GM12878 (cell line): ENCODE measurements at regions not wholly inside any gene's neighbourhood (a gene's known extent, or its start where the extent isn't known, plus 50 kb on each side); places are given as distances from the start of the nearest gene placed in this dataset.

Experiments
- ATAC-seq: fragments of 200-7000 bp; cut with Tn5 transposase; 3 replicates; pipeline ENCODE4 v1.9.1; 2020; ENCODE audit warnings: mild to moderate bottlenecking, moderate library complexity
- BruUV-seq: library from RNA; stranded (reverse); fragments of 400-500 nt; replicated peaks from 2 replicates; lab custom pipeline; 2021; lab: Mats Ljungman, UMichigan
- CTCF ChIA-PET: fragments of 300-600 bp; sonication (Branson Sonifier 250); formaldehyde crosslinking; extraction: SDS; loops from one replicate; lab custom pipeline; 2021; ENCODE audit warnings: inconsistent platforms; lab: Yijun Ruan, JAX
- POLR2A ChIA-PET: fragments of 350-600 bp; formaldehyde crosslinking; extraction: SDS; loops from one replicate; lab custom pipeline; 2021; ENCODE audit warnings: inconsistent platforms; lab: Charles Lee
- RAD21 ChIA-PET: fragments of 300-600 bp; sonication (Branson Sonifier 250); formaldehyde crosslinking; loops from one replicate; lab custom pipeline; 2023; ENCODE audit warnings: antibody characterized with exemption; ENCODE audit not compliant: unreplicated experiment; lab: Charles Lee
- SMC1A ChIA-PET: fragments of 300-600 bp; sonication (Branson Sonifier 250); formaldehyde crosslinking; loops from one replicate; lab custom pipeline; 2023; ENCODE audit not compliant: unreplicated experiment, uncharacterized antibody; lab: Charles Lee
- DNase-seq: peaks from one replicate; pipeline ENCODE4 v3.0.0-alpha.2; 2011; ENCODE audit warnings: low read depth, low spot score
- FAIRE-seq: peaks from 3 replicates; lab custom pipeline; 2011; peaks lifted over from hg19 to GRCh38; lab: Jason Lieb, UNC
- H2AFZ ChIP-seq: 2 replicates; pipeline ENCODE4 v1.6.0; 2011; ENCODE audit warnings: low read depth, low read length, control low read depth; ENCODE audit not compliant: control insufficient read depth
- H3K27ac ChIP-seq: 2 replicates; pipeline ENCODE4 v1.5.1; 2011; ENCODE audit warnings: control low read depth; ENCODE audit not compliant: control insufficient read depth, insufficient read depth
- H3K27me3 ChIP-seq, 2 experiments: replicated peaks in 1 of 2; 2 replicates each; pipeline versions ENCODE4 v1.6.0 to v1.6.1; 2011; ENCODE audit warnings: low read length in 1 of 2; ENCODE audit not compliant: control insufficient read depth in 2 of 2, insufficient read depth in 2 of 2
- H3K36me3 ChIP-seq, 2 experiments: 2 replicates each; pipeline ENCODE4 v1.5.1; 2011; ENCODE audit warnings: low read length in 1 of 2; ENCODE audit not compliant: control insufficient read depth in 2 of 2, insufficient read depth in 2 of 2
- H3K4me1 ChIP-seq: 2 replicates; pipeline ENCODE4 v1.6.1; 2011; ENCODE audit warnings: mild to moderate bottlenecking, low read length, moderate library complexity, mixed read lengths; ENCODE audit not compliant: control insufficient read depth, insufficient read depth
- H3K4me2 ChIP-seq: 2 replicates; pipeline ENCODE4 v1.6.0; 2011; ENCODE audit warnings: control low read depth; ENCODE audit not compliant: control insufficient read depth, insufficient read depth
- H3K4me3 ChIP-seq: fragments of 200-600 bp; sonication (generic); 2 replicates; pipeline ENCODE4 v1.5.1; 2016
- H3K79me2 ChIP-seq: 2 replicates; pipeline ENCODE4 v1.6.0; 2011; ENCODE audit warnings: low read length; ENCODE audit not compliant: control insufficient read depth, insufficient read depth
- H3K9ac ChIP-seq: 2 replicates; pipeline ENCODE4 v1.8.0; 2011; ENCODE audit warnings: low read length, control low read depth, mixed read lengths; ENCODE audit not compliant: control insufficient read depth, insufficient read depth
- H3K9me3 ChIP-seq: replicated peaks from 3 replicates; pipeline ENCODE4 v1.5.1; 2011; ENCODE audit warnings: mild to moderate bottlenecking, low read length; ENCODE audit not compliant: control insufficient read depth, insufficient read depth
- H4K20me1 ChIP-seq: 2 replicates; pipeline ENCODE4 v1.6.0; 2011; ENCODE audit not compliant: control insufficient read depth, insufficient read depth
- BHLHE40 ChIP-seq, 2 experiments: fragments of 450-650 bp in 1 of 2; IDR thresholded peaks; 2 replicates each; pipeline ENCODE4 v1.6.1; 2011 to 2017; ENCODE audit warnings: low read depth in 2 of 2, borderline replicate concordance in 1 of 2, improper control_type of control experiment in 1 of 2, low read length in 1 of 2, mild to moderate bottlenecking in 1 of 2
- BRCA1 ChIP-seq: IDR thresholded peaks from 2 replicates; pipeline ENCODE4 v1.6.1; 2011; ENCODE audit warnings: low read depth, low read length, improper control_type of control experiment
- IKZF1 ChIP-seq: fragments of 450-650 bp; conservative IDR thresholded peaks from 2 replicates; pipeline ENCODE4 v1.6.1; 2017; ENCODE audit warnings: antibody characterized with exemption, mild to moderate bottlenecking
- SIX5 ChIP-seq: IDR thresholded peaks from 2 replicates; pipeline ENCODE4 v1.6.1; 2011; ENCODE audit warnings: mild to moderate bottlenecking, low read depth, low read length, moderate library complexity; ENCODE audit not compliant: severe bottlenecking
- TCF3 ChIP-seq: IDR thresholded peaks from 2 replicates; pipeline ENCODE4 v1.6.1; 2012; ENCODE audit warnings: low read depth, mild to moderate bottlenecking, low read length, borderline replicate concordance; ENCODE audit not compliant: insufficient read depth
- WGBS: methylation state at CpG from one replicate; pipeline ENCODE4 v1.1.6; 2016; ENCODE audit warnings: low lambda C conversion rate; ENCODE audit not compliant: insufficient replicate concordance, insufficient coverage; ENCODE audit errors: missing lambda C conversion rate; 5-methylcytosine and 5-hydroxymethylcytosine counted together
- in situ Hi-C: fragments of 300-500 bp; cut with MboI; formaldehyde crosslinking; loops from 9 replicates; pipeline ENCODE4 v1.14.3; 2018; ENCODE audit warnings: mixed read lengths
- intact Hi-C: fragments of 100-400 bp; cut with micrococcal nuclease; formaldehyde crosslinking; loops from one replicate; pipeline ENCODE4 v1.14.2; 2022; ENCODE audit not compliant: unreplicated experiment
- TF ChIP-seq, protein P1 (sequence below): fragments of 450-650 bp; IDR thresholded peaks from 2 replicates; pipeline ENCODE4 v1.6.1; 2017; ENCODE audit warnings: mild to moderate bottlenecking, low read depth, inconsistent platforms; ENCODE audit not compliant: poor library complexity, severe bottlenecking

DNA sequence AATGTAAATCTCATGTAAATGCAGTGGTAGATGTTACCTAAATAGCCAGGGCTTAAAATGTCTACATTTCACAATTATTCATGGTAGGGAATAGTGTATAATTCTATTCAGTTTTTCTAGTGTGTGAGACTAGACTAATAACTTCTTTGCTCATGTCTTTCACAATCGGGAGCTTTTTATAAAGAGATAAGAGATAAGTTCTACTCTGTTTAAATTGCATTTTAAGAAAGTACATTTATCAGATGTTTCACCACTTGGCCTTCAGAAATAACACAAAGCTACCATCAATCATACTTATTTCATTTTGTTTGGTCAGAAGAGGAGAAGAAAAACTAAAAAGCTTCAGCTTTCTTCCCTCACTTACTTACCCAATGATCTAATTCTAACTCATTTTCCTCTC lies 725.5 kb upstream of the FLRT2 start:
- DNase-seq (no peak), FAIRE-seq (no peak), ATAC-seq (no peak)
- no peaks in the 10 kb centered on the region for H3K27me3 ChIP-seq
- TF ChIP-seq TCF3 (no peak), IKZF1 (no peak), BRCA1 (no peak), SIX5 (no peak), BHLHE40 (IDR thresholded peaks at IDR 0.05; ENCODE audit: borderline replicate concordance in 1 of 2, low read depth in 2 of 2, low read length in 1 of 2) (no peak)
- TF ChIP-seq, protein P1, sequence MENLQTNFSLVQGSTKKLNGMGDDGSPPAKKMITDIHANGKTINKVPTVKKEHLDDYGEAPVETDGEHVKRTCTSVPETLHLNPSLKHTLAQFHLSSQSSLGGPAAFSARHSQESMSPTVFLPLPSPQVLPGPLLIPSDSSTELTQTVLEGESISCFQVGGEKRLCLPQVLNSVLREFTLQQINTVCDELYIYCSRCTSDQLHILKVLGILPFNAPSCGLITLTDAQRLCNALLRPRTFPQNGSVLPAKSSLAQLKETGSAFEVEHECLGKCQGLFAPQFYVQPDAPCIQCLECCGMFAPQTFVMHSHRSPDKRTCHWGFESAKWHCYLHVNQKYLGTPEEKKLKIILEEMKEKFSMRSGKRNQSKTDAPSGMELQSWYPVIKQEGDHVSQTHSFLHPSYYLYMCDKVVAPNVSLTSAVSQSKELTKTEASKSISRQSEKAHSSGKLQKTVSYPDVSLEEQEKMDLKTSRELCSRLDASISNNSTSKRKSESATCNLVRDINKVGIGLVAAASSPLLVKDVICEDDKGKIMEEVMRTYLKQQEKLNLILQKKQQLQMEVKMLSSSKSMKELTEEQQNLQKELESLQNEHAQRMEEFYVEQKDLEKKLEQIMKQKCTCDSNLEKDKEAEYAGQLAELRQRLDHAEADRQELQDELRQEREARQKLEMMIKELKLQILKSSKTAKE, result no peak
- no peak overlapping the region for H3K9ac ChIP-seq
- no peak overlapping the region for H3K27ac ChIP-seq
- no TSS peak for BruUV-seq
- CTCF ChIA-PET, result no interaction called here
- H3K4me2 ChIP-seq, result no peak overlapping the region
- WGBS, result 50% methylated on average over 1 of the region's 1 CpG
- in situ Hi-C loops, result no loop called here
- no peak overlapping the region for H3K4me3 ChIP-seq
- no peaks in the 10 kb centered on the region for H4K20me1 ChIP-seq
- H2AFZ ChIP-seq, result no peak overlapping the region
- H3K79me2 ChIP-seq, result no peaks in the 10 kb centered on the region
- SMC1A ChIA-PET, result interaction anchor here (0.6 kb wide), 1 partner anchor 171 kb away, joined by 4 read pairs; no protein-coding TSS in a partner anchor
- RAD21 ChIA-PET, result no interaction called here
- no peaks in the 10 kb centered on the region for H3K9me3 ChIP-seq
- no peaks in the 10 kb centered on the region for H3K36me3 ChIP-seq
- intact Hi-C loops, result no loop called here
- no peaks in the 10 kb centered on the region for H3K4me1 ChIP-seq
- POLR2A ChIA-PET, result no interaction called here
